Natural killer cell (primary cell): ENCODE measurements at regions not wholly inside any gene's neighbourhood (a gene's known extent, or its start where the extent isn't known, plus 50 kb on each side); places are given as distances from the start of the nearest gene placed in this dataset.

Experiments used
- ATAC-seq, 3 donors: fragments of 150-1000 bp in 2 of 3; fragments of 200-7000 bp in 1 of 3; cut with Tn5 transposase; 1 replicate in 1 of 3; 2 replicates in 2 of 3; pipeline ENCODE4 v1.10.0; 2021; ENCODE audit warnings: mild to moderate bottlenecking in 2 of 3, moderate library complexity in 2 of 3
- DNase-seq, 2 donors: peaks; one replicate each; pipeline versions ENCODE4 v3.0.0 to v3.0.0-alpha.2; 2013 to 2021; ENCODE audit warnings: mixed read lengths in 1 of 2
- H3K27ac ChIP-seq: one replicate; pipeline ENCODE4 v1.5.1; 2013; ENCODE audit warnings: mild to moderate bottlenecking, low read length
- H3K27me3 ChIP-seq: one replicate; pipeline ENCODE4 v1.6.1; 2013; ENCODE audit warnings: low read length; ENCODE audit not compliant: control insufficient read depth, insufficient read depth
- H3K36me3 ChIP-seq: one replicate; pipeline ENCODE4 v1.6.1; 2013; ENCODE audit warnings: low read length; ENCODE audit not compliant: control insufficient read depth, insufficient read depth
- H3K4me1 ChIP-seq: one replicate; pipeline ENCODE4 v1.6.1; 2013; ENCODE audit warnings: low read length; ENCODE audit not compliant: control insufficient read depth, insufficient read depth
- H3K4me3 ChIP-seq: one replicate; pipeline ENCODE4 v1.5.1; 2013; ENCODE audit warnings: low read length
- H3K9me3 ChIP-seq: one replicate; pipeline ENCODE4 v1.6.1; 2013; ENCODE audit warnings: low read length; ENCODE audit not compliant: control insufficient read depth, insufficient read depth
- H3K27ac Mint-ChIP-seq, 2 donors: one replicate each; pipeline ENCODE4 v1.8.0; 2022; ENCODE audit warnings: mild to moderate bottlenecking in 2 of 2, mixed read lengths in 2 of 2, moderate library complexity in 1 of 2
- H3K27me3 Mint-ChIP-seq, 2 donors: one replicate each; pipeline ENCODE4 v1.8.0; 2022; ENCODE audit warnings: low read depth in 2 of 2, mixed read lengths in 2 of 2
- H3K36me3 Mint-ChIP-seq: one replicate; pipeline ENCODE4 v1.8.0; 2022; ENCODE audit warnings: mixed read lengths
- H3K4me1 Mint-ChIP-seq, 2 donors: one replicate each; pipeline ENCODE4 v1.8.0; 2022; ENCODE audit warnings: mixed read lengths in 2 of 2
- H3K4me3 Mint-ChIP-seq: one replicate; pipeline ENCODE4 v1.8.0; 2022; ENCODE audit warnings: mild to moderate bottlenecking, moderate library complexity, mixed read lengths
- H3K9me3 Mint-ChIP-seq, 2 donors: one replicate each; pipeline ENCODE4 v1.8.0; 2022; ENCODE audit warnings: mixed read lengths in 2 of 2
- CTCF ChIP-seq: fragments of 200-600 bp; IDR thresholded peaks from one replicate; pipeline ENCODE4 v1.8.0; 2022; ENCODE audit warnings: antibody characterized with exemption
- WGBS: methylation state at CpG from one replicate; pipeline ENCODE4 v1.1.7; 2013; ENCODE audit warnings: missing lambda C conversion rate; ENCODE audit not compliant: insufficient coverage; 5-methylcytosine and 5-hydroxymethylcytosine counted together
- intact Hi-C: fragments of 100-400 bp; cut with micrococcal nuclease; formaldehyde crosslinking; loops from one replicate; pipeline ENCODE4 v1.14.2; 2022

- 27% methylated on average over 7 of the region's 8 CpGs for WGBS
- ATAC-seq = no peak
- H3K9me3 Mint-ChIP-seq = no peaks in the 10 kb centered on the region
- no peak for TF ChIP-seq CTCF
- Histone ChIP-seq H3K27ac (no peak overlapping the region), H3K4me1 (no peaks in the 10 kb centered on the region), H3K4me3 (no peak overlapping the region), H3K9me3 (no peaks in the 10 kb centered on the region), H3K27me3 (no peaks in the 10 kb centered on the region), H3K36me3 (no peaks in the 10 kb centered on the region)
- no peaks in the 10 kb centered on the region for H3K36me3 Mint-ChIP-seq
- no peak overlapping the region for H3K4me3 Mint-ChIP-seq
- no peaks in the 10 kb centered on the region for H3K4me1 Mint-ChIP-seq
- H3K27me3 Mint-ChIP-seq = peaks cover 0 to 3% of the 10 kb centered on the region in 2 donors
- DNase-seq = no peak
- no peak overlapping the region for H3K27ac Mint-ChIP-seq
- intact Hi-C loops = no loop called here
These were observed 642.7 kb downstream of the HS3ST4 start for GRCh38 chr16:26334218-26335111.

GRCh38 chr16:26335236-26335853, 643.6 kb downstream of the HS3ST4 start:
- Mint-ChIP-seq H3K9me3 (no peaks in the 10 kb centered on the region), H3K36me3 (no peaks in the 10 kb centered on the region), H3K27me3 (peaks cover 0 to 3% of the 10 kb centered on the region in 2 donors), H3K4me1 (no peaks in the 10 kb centered on the region), H3K27ac (no peak overlapping the region), H3K4me3 (no peak overlapping the region)
- no peaks in the 10 kb centered on the region for H3K4me1 ChIP-seq
- TF ChIP-seq CTCF = no peak
- no peak overlapping the region for H3K27ac ChIP-seq
- H3K27me3 ChIP-seq = no peaks in the 10 kb centered on the region
- ATAC-seq (no peak), DNase-seq (no peak)
- H3K9me3 ChIP-seq = no peaks in the 10 kb centered on the region
- H3K36me3 ChIP-seq = no peaks in the 10 kb centered on the region
- H3K4me3 ChIP-seq = no peak overlapping the region
- 80% methylated on average over 6 of the region's 6 CpGs for WGBS
- intact Hi-C loops = no loop called here

- Histone ChIP-seq H3K9me3 (no peaks in the 10 kb centered on the region), H3K4me1 (no peaks in the 10 kb centered on the region), H3K27me3 (no peaks in the 10 kb centered on the region), H3K4me3 (no peak overlapping the region), H3K27ac (no peak overlapping the region), H3K36me3 (no peaks in the 10 kb centered on the region)
- Mint-ChIP-seq H3K27ac (no peak overlapping the region), H3K4me3 (no peak overlapping the region), H3K27me3 (peaks cover 3 to 7% of the 10 kb centered on the region in 2 donors), H3K36me3 (no peaks in the 10 kb centered on the region), H3K4me1 (no peaks in the 10 kb centered on the region), H3K9me3 (peaks cover 0 to 2% of the 10 kb centered on the region in 2 donors)
- DNase-seq (no peak), ATAC-seq (no peak)
- intact Hi-C loops = no loop called here
- 91% methylated on average over 6 of the region's 6 CpGs for WGBS
- no peak for TF ChIP-seq CTCF
These were observed 650.9 kb downstream of the HS3ST4 start for GRCh38 chr16:26342621-26343020.
